ENCODE measurements at regions not wholly inside any gene's neighbourhood (a gene's known extent, or its start where the extent isn't known, plus 50 kb on each side); places are given as distances from the start of the nearest gene placed in this dataset.
"Not testable (repeated sequence)": the region's sequence is repeated elsewhere in the genome, so short reads cannot be mapped to it uniquely, and the experiment has no call there.

DNA sequence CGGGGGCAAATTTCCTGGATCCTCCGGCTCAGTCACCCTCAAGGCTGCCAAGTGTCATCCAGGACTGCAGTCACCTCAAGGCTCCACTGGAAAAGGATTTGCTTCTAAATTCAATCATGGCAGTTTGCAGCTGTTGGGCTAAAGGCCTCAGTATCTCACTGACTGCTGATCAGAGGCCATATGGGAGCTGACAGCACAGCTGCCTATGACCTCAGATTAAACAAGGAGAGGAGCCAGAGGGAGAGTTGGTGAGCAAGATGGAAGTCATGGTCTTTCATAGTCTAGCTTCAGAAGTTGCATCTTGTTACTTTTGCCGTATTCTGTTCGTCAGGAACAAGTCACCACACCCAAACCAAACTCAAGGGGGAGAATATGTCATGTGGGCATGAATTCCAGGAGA lies 849.7 kb downstream of the UQCRFS1 start:
- DNase-seq (ENCODE audit: low read depth in 4 of 4, low spot score in 3 of 4), result no peak

DNA sequence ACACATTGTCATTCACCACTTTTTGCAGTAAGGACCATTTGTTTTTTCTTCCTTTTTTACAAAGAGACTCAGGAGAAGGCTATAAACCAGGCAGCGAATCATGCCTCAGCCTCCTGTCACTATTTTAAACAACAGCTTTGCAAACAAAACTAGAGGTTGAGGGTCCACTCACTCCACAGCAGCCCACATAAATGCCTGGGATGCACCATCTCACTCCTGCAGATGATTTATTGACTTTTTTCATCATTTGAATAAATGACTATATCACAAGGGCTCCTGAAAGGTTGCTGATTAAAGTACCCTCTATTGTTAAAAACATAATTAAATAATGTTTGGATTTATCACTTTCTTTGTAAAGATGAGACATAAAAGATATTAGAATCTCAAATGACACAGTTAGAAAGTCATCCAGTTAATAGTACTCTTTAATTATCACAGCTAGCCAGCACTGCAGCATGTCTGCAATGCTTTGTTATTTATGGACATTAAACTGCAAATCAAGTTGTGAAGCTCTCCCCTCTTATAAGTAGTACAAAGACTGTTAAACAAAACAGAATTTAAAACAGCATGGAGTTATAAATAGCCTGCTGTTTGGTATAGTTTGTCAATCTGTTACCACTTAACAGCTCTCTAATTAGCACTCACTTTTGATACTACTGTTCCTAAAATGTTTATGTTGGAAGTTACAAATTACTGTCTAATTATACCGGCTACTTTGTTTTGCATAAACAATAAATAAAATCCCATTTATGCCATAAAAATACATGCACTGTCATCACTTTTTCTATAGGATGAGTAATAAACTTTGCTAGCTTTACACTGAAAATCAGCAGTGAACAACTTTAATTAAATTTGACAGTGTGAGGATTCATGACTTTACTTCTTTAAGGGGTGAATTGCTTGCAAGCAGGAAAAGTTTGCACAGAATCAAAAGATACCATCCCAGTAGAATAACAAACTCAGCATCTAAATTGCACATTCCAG lies 853.2 kb downstream of the UQCRFS1 start:
- no peak for DNase-seq (ENCODE audit: low read depth in 4 of 4, low spot score in 3 of 4)

DNA sequence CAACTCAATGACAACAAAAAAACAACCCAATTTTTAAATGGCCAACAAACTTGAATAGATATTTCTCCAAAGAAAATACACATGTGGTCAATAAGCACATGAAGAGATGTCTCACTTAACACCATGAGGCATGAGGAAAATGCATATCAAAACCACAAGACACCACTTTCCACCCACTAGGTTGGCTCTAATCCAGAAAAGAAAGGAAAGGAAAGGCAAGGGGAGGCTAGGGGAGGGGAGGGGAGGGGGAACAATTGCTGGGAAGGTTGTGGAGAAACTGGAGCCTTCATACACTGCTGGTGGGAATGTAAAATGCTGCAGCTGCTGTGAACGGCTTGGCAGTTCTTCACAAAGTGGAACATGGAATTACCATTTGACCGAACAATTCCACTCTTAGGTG lies 854.3 kb downstream of the UQCRFS1 start:
- DNase-seq (ENCODE audit: low read depth in 4 of 4, low spot score in 3 of 4), result no peak

DNA sequence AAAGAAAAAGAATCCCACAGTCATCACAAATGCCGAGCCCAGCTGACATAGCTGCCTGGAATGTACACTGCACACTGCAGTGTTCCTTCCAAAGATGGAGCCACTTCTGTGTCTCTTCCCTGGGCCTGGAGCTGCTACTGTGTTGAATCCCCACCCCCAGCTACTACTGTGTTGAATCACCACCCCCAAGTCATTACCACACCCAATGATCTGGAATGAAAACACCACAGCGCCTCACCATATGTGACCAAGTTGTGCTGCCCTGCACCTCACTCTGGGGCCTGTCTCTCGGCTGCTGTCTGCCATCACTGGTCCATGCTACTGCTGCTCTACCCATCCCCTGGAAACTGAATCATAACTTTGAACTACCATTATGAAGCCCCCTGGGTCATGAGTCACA lies 861.2 kb downstream of the UQCRFS1 start:
- no peak for DNase-seq (ENCODE audit: low read depth in 4 of 4, low spot score in 3 of 4)

DNA sequence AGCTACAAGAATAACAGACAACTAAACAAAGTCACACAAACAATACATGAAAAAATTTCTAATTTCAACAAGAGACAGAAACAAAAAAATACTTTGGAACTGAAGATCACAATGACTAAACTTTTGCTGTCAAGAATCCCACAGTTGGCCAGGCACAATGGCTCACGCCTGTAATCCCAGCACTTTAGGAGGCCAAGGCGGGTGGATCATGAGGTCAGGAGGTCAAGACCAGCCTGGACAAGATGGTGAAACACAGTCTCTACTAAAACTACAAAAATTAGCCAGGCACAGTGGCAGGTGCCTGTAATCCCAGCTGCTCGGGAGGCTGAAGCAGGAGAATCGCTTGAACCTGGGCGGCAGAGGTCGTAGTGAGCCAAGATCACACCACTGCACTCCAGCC lies 861.6 kb downstream of the UQCRFS1 start:
- not testable (repeated sequence) for DNase-seq (ENCODE audit: low read depth in 4 of 4, low spot score in 3 of 4)

DNA sequence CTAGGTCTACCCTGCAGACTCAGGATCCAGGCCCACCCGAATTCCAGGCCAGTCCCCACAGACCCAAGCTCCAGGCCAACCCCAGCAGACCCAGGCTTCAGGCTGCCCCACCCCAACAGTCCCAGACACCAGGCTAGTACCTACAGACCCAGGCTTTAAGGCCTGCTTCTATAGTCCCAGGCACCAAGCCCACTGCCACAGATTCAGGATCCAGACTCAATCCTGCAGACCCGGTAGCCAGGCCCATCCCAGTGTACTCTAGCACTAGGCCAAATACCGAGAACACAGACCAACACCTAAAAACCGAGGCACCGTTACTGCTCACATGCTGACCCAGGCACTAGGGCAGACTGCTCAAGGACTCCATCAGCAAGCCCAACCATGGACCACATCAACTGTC lies 862.3 kb downstream of the UQCRFS1 start:
- DNase-seq (ENCODE audit: low read depth in 4 of 4, low spot score in 3 of 4), result no peak

DNA sequence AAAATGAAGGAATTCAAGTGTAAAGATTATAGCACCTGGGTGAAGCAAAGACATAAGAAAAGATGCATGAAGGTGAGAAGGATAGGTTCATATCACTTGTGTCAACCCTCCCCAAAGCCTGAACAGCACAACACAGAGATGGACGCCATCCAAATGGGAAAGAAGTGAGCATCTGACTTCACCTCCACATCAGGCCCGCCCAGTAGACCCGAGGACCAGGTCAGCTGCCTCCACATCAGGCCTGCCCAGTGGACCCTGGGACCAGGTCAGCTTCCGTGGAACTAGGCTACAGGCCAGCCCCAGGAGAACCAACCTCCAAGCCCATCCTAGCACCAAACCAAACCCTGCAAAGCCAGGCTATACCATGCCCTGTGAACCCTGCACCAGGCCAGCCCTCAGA lies 862.9 kb downstream of the UQCRFS1 start:
- DNase-seq (ENCODE audit: low read depth in 4 of 4, low spot score in 3 of 4), result no peak

DNA sequence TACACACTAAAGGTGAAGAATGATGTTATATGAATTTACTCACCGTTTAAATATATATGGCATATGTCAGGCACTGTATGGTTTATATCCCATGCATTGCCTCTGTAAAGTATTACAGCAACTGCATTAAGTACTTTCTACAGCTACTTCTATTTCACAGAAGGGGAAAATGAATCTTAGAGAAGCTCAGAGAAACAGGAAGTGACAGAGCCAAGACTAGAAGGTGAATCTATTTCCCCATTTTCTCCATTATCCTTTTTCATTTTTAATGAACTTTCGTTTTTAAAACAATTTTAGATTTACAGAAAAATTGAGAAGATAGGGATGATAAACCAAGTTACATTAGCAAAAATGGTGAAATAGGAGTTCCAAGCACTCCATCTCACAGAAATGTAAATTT lies 863.3 kb downstream of the UQCRFS1 start:
- no peak for DNase-seq (ENCODE audit: low read depth in 4 of 4, low spot score in 3 of 4)

DNA sequence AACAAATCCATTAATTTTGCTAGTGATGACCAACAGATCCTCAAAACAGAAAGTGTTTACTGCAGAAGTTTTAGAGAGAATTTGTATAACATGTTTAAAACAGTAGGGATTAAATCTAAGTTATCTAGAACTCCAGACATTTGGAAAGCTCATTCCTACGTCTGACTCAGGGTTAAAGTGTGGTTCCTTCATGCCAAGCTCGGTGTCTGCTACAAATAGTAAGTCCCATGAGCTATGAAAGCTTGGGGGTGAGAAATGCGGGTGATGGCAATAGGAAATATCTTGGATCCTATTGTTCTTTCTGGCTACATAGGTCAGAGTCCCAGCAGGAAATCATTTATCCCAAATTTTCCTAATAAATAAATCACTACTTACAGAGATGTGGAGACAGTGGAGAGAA lies 867.1 kb downstream of the UQCRFS1 start:
- DNase-seq (ENCODE audit: low read depth in 4 of 4, low spot score in 3 of 4), result no peak

DNA sequence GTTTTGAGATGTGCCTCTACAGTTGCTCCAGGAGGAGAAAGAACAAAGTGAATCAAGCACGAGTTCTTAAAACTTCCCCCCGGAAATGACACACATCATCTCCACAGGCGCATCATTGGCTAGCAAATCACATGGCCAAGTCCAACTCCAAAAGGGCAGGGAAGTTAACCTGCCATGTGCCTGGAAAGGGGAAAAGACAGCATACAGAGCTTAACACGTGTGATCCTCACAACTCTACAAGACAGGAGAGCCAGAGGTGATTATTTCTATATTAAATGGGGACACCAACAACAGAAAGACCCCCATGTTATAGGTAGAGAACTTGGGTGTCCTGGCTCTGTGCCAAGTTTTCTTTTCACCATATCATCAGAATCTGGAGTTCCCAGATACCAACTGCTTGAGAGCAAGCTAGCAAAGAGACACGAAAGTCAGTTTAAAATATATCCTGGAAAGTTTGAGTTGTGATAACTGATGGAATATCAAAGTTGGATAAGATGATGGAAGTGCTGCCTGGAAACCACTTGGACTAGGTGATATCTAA lies 871.1 kb downstream of the UQCRFS1 start:
- DNase-seq (ENCODE audit: low read depth in 4 of 4, low spot score in 3 of 4), result no peak

DNA sequence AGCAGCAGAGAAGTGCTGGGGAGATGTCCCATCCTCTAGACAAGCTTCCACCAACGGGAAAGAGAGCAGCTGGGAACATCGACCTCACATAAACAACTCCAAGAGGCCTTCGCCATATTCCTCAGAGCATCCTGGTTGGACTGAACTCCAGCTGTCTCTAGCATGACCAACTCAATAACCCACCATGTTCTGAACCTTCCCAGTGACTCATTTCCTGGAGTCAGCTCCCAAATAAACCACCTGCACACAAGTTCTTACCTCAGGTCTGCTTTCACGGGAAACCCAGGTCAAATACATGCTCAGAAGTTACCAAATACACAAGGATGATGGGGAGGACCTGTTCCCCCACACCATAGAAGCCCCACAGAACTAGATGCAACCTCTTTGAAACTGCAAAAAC lies 878.5 kb downstream of the UQCRFS1 start:
- DNase-seq (ENCODE audit: low read depth in 4 of 4, low spot score in 3 of 4), result no peak

DNA sequence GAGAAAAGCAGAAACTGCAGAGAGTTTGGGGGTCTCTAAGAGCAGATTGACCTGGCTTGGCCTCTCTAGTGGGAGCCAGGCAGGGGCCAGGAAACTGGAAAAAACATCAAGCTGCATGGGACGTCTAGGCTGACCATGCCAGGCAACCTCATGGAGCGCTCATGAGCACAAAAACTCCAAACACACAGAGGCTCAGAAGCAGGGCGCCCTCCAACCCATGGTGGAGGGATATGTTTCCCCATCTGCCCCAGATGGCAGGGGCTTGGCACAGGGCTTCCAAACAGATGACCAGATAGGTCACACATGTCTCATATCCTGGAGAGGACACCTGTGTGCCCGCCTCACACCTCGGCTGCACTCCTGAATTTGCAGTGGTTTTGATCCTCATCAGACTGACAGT lies 879.0 kb downstream of the UQCRFS1 start:
- no peak for DNase-seq (ENCODE audit: low read depth in 4 of 4, low spot score in 3 of 4)

DNA sequence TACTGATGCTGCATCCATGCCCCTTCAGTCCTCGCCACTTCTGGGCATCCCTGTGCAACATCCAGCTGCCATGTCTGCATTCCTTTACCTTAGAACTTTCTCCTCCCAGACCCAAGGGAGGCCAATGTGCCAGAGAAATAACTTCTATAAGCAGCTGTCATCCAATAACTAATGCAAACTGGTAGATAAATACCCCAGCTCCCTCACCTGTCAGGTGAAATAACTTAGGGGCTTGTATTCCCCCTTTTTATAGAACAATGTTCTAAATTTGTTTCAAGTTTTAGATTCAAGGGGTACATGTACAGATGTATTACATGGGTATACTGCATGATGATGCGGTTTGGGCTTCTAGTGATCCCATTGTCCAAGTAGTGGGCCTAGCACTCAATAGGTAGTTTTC lies 880.1 kb downstream of the UQCRFS1 start:
- no peak for DNase-seq (ENCODE audit: low read depth in 4 of 4, low spot score in 3 of 4)

DNA sequence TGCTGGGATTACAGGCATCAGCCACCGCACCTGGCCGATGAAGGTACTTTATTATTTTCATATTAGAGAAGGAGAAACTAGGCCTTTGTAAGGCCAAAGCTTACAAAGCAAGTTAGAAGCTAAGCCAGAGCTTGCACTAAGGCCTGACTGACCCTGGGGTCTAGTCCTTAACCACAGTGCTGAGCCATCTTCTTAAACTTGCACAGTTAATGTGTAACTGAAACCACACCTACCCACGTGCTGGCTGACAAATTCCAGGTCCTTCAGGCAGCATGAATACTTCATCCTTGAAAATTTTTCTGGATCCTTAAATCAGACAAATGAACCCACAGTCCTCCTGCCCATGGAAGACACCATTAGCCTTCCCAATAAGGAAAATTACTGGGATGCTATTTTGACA lies 880.6 kb downstream of the UQCRFS1 start:
- DNase-seq (ENCODE audit: low read depth in 4 of 4, low spot score in 3 of 4), result no peak

DNA sequence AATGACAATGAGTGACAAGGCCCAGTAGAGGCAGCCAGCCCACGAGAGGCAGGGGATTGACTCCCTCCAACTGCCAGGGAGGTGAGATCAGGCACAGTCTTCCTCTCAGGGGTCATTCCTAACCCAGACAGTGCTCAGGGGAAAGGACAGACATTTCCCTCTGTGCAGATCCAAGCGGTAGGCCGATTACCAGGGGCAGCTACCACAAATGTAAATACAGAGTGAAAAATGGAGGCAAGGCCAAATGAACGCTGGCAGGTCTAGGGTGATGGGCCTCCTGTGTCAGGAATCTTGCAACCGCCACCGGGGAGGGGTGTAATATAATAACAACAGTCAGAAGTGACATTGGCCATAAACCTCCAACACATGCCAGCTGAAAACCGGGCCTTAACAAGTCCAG lies 881.4 kb downstream of the UQCRFS1 start:
- no peak for DNase-seq (ENCODE audit: low read depth in 4 of 4, low spot score in 3 of 4)

DNA sequence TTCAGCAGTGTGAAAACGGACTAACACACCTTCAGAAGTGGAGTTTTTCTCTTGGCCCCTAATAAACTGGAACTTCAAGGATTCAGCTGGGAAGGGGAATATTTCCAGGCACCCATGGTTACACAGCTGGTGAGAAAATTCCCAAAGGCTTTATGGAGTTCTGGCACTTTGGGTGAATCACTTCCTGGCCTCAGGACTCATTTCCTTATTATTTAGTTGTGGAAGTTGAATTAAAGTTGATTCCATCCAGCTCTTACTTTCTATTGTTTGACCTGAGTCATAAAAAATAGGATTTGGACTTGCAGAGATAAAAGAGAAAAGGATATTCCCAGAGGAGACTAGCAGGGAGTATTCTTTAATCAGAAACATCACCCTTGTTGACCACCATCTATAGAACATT lies 882.1 kb downstream of the UQCRFS1 start:
- no peak for DNase-seq (ENCODE audit: low read depth in 4 of 4, low spot score in 3 of 4)

DNA sequence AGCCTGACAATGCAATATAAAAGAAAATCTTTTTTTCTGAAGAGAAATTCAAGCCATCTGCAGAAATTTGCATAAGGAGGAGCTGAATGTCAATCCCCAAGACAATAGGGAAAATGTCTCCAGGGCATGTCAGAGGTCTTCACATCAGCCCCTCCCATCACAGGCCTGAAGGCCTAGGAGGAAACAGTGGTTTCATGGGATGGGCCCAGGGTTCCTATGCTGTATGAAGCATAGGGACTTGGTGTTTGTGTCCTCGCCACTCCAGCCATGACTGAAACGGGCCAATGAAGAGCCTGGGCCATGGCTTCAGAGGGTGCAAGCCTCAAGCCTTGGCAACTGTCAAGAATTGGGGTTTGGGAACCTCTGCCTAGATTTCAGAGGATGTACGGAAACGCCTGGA lies 883.5 kb downstream of the UQCRFS1 start:
- DNase-seq (ENCODE audit: low read depth in 4 of 4, low spot score in 3 of 4), result no peak

DNA sequence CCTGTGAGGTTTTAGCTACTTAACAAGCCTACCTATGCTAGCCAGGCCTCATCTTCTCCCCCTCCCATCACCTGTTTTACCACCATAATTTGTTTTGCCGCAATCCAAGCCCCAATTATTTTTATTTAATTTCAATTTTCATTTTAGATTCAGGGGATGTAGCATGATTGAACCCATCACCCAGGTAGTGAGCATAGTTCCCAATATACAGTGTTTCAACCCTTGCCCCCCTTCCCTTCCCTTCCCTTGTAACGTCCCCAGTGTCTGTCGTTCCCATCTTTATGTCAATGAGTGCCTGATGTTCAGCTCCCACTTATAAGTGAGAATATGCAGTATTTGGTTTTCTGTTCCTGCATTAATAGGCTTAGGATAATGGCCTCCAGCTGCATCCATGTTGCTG lies 885.0 kb downstream of the UQCRFS1 start:
- no peak for DNase-seq (ENCODE audit: low read depth in 4 of 4, low spot score in 3 of 4)

DNA sequence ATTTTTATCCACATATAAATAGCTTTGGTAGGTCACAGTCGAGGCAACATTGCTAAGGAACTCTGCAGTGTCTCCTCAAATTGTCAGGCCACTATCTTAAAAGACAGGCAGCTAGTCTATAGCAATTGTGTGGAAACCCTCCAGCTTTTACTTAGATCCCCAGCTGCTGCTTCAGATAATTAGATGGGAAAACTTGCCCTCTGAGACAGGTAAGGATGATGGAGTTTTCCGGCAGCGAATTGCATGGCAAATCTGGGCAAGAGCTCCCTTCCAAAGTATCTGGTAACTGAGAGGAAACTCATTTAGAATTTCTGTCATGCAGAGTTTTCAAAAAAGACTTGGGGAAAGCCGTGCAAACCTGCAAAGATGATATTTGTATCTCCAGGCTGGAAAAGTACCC lies 886.2 kb downstream of the UQCRFS1 start:
- DNase-seq (ENCODE audit: low read depth in 4 of 4, low spot score in 3 of 4), result no peak

DNA sequence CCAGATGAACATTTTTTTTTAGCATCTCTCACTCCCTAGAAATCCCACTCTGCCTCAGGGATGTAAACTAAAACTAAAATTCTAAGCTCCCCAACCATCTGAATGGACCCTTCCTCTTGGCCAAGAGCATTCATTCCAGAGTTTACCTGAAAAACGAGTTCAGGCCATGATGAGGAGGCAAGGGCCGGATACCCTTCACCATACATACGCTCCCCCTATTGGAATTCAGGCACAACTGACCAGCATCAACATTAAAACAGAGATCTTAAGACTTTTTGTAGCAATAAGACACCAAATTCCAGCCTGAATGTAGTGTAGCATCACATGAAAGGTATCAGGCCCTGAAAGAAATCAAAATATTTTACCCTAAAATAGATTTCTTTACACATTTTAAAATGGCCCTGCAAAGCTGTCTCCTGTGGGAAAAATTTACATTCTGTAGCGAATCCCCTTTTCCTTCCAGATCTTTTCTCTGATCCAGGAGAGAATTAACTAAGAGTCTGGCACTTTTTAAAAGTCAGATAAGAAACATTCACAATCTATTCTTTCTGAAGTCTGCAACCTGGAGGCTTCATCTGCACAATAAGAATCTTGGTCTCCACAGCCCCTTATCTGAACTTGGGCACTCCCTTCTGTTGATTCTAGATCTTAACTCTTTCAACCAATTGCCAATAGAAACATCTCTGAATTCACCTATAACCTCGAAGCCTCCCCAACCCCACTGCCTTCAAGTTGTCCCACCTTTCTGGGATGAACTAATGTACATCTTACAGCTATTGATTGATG lies 888.5 kb downstream of the UQCRFS1 start:
- DNase-seq (ENCODE audit: low read depth in 4 of 4, low spot score in 3 of 4), result no peak

DNA sequence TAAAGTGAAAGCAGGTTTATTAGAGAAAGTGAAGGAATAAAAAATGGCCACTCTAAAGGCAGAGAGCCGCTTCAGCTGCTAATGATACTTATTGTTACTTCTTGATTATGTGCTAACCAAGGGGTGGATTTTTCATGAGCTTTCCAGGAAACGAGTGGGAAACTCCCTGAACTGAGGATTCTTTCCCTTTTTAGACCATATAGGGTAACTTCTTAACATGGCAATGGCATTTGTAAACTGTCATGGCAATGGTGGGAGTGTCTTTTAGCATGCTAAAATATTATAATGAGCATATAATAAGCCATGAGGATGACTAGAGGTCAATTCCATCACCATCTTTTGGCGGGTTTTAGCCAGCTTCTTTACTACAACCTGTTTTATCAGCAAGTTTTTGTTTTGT lies 890.0 kb downstream of the UQCRFS1 start:
- DNase-seq (ENCODE audit: low read depth in 4 of 4, low spot score in 3 of 4), result no peak

DNA sequence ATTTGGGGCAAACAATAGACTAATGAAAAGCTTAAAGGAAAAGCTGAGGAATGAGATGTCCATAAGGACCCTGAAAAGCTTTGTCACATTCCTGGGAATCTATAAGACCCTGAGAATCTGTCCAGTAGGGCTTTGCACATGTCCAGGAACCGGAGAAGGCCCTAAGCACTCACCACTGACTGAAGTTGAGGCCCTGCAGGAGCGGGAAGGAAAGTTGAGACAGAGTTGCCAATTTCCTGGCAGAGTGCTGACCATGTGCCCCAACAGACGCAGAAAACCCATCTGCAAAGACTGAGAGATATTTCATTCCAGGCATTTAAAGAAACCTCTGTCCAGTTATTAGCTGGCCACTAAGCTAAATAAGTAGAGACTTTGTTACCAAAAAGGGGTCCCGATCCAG lies 890.5 kb downstream of the UQCRFS1 start:
- no peak for DNase-seq (ENCODE audit: low read depth in 4 of 4, low spot score in 3 of 4)
